ENCODE measurements at regions not wholly inside any gene's neighbourhood (a gene's known extent, or its start where the extent isn't known, plus 50 kb on each side); places are given as distances from the start of the nearest gene placed in this dataset.
A peak's percentile ranks its signal among the peaks of the same experiment; 100 is the strongest.

DNA sequence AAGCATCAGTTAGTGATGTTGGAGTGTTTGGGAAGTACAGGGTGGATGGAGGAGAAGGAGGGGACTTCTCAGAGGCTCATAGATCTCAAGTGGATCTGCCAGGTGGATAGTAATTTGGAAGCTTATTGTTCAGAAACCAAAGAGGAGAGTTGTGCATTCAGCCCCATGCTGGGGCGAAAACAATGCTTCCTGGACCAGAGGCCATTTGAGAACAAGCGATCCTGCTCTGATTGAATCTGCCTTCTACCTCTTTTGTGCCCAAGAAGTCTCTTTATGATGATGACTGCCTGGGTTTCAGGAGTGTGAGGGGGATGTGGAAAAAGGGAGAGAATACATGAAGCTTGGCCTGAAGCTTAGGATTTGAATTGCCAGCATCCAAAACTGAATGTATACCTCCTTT is 110.8 kb upstream of the SRRM4 start:
- no peak for DNase-seq

GRCh38 chr12:118874698-118875548 is 106.4 kb upstream of the SRRM4 start:
- DNase-seq = peak; percentile 42

DNA sequence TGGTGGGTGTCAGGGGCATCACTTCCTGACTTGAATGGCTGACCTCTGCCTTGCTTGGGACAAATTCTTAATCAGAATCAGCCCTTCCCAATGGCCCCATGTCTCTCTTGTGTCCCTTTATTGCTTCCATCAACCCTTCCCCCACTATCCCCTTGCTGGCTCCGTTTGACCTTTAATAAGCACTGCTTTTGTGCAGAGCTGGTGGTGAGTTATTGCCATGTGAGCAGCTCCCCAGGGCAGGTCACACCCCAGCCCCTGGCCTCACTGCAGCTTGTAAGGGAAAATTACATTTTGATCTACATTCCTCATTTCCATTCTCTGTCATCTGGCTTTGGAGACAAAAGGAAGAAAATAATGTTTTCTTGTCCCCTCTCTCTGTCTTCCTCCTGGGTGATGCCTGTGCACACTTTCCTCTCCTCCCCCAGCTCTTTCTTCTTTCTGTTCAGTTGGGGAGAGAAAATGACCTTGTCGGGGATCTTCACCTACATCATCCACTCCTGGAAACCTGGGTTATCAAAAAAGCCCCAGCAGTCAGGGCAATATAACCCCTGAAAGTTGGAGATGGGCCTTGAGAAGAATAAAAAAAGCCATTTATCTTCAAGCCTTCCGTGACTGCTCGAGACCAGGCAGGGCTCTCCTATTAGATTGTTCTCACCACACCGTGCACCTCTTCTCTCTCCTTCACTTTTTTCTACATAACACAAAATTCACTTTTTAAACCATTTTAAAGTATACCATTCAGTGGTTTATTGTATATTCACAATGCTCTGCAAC is 100.4 kb upstream of the SRRM4 start:
- DNase-seq = no peak

GRCh38 chr12:118884226-118884625 is 97.1 kb upstream of the SRRM4 start:
- no peak for DNase-seq

DNA sequence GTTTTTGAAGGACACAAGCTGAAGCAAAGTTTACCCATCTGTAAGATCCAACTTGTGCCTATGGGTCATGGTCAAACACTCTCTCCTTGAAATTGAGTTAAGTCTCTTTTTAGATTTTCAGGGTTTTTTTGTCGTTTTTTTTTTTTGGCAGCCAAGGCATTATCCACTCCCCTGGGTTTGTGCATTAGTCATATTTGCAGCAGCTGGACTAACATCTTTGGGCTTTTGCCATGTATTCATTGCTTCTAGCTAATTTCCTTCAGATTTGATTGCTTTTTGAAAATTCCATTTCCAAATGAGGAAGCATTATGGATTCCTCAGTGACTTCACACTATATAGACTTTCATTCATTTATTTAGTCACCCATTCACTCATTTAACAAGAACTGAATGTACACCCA is 80.3 kb upstream of the SRRM4 start:
- no peak for DNase-seq

GRCh38 chr12:118908811-118909210 is 72.5 kb upstream of the SRRM4 start:
- DNase-seq = no peak

DNA sequence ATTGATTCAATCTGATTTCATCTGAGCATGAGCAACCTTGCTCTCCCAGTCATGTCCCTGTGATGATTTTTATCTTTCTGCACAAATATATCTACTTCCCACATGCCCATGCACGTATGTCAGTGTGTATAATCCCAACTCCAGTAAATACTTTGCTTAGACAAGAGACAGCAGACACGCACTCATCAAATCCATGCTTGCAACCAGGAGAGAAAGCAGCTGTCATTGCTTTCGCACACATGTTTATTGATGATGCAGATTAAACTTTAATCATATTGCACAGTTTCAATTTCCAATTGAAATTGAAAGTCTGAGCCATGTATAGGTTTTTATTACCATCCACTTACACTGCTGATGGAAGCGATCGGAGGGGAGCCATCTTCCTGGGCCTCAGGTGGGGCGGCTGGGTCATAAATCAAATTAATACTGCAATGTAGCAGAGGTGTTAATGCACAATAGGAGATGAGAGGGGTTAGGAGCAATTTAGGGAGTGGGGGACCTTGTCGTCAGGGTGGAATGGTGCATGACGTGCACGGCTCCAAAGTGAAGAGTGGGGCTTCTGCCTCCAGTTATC is 68.6 kb upstream of the SRRM4 start:
- no peak for DNase-seq

DNA sequence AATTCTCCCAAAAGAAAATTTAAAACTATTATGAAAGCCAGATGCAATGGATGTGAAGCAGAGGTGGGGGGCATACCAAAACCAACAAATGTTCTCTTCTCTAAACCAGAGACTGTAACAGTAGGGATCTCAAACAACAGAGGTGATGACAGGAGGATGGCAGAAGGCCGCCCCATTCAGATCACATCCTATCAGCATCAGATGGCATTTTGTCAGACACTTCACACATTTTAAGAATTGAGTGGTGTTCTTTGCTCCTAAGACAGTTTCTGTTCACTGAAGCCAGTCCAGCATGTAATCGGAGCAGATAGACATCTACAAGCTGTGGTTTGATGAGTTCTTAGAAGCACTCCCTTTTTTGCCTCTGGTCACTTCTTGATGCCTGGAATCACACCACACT is 59.6 kb upstream of the SRRM4 start:
- no peak for DNase-seq

DNA sequence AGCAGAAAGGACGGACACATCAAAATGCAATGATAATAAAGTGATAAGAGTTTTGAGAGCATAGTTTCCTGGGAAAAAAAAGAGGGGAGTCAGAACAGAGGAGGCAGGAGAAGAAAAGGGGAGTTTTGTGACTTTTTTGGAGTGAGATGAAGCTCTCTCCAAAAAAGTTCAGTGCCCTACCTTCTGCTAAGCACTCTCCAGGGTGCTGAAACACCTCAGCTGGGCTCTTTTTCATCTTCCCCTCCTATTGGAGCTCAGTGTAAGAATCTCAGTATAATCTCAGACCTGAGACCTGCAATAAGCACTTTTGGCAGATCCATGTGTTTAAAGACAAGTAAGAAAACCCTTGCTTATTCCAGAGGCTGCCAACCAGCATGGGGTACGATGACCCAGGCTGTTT is 58.9 kb upstream of the SRRM4 start:
- no peak for DNase-seq

DNA sequence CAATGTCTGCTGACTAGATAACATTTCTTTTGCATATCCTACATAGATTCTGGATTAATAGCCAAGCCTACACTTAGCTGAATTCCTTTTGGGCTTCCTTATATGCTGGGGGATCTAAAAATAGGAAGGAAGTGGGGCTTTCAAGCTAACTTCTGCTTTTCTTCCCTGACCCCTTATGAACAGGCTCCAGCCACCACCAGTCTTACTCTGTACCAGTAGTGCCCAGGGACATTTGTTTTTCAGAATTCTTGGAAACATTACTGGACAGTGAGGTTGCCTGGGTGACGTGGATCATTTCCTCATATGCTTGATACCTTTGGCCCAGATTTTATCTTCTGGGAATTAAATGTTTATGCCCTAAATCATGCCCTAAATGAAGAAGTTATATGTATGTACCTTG is 55.9 kb upstream of the SRRM4 start:
- no peak for DNase-seq

GRCh38 chr12:118925826-118926225 is 55.5 kb upstream of the SRRM4 start:
- no peak for DNase-seq

All from NCI-H2029 (cell line).